ENCODE measurements at regions not wholly inside any gene's neighbourhood (a gene's known extent, or its start where the extent isn't known, plus 50 kb on each side); places are given as distances from the start of the nearest gene placed in this dataset.

- TF ChIP-seq CTCF (IDR thresholded peaks at IDR 0.05; ENCODE audit: low read depth, low read length) = no peak
- peak in 1 of 2 donors; percentile 4 for DNase-seq (ENCODE audit: low read depth in 2 of 2)
- no peak overlapping the region for H3K4me3 ChIP-seq (replicated peaks in 1 of 2; ENCODE audit: low read depth in 2 of 2, low read length in 2 of 2)
Measured at GRCh38 chr2:180630756-180631155, 349.6 kb upstream of the UBE2E3 start.

- no peak for TF ChIP-seq CTCF (IDR thresholded peaks at IDR 0.05; ENCODE audit: low read depth, low read length)
- DNase-seq (ENCODE audit: low read depth in 2 of 2) = peak; percentile 77 to 93
Measured at GRCh38 chr2:180625006-180625844, 355.2 kb upstream of the UBE2E3 start.

GRCh38 chr2:180621941-180622918 lies 358.2 kb upstream of the UBE2E3 start:
- TF ChIP-seq CTCF (IDR thresholded peaks at IDR 0.05; ENCODE audit: low read depth, low read length) = no peak
- peak; percentile 21 to 70 for DNase-seq (ENCODE audit: low read depth in 2 of 2)

More at GRCh38 chr2:180625006-180625844, 355.2 kb upstream of the UBE2E3 start:
- H3K4me3 ChIP-seq (replicated peaks in 1 of 2; ENCODE audit: low read depth in 2 of 2, low read length in 2 of 2) = no peak overlapping the region

GRCh38 chr2:180621366-180621765 lies 359.0 kb upstream of the UBE2E3 start:
- no peak for TF ChIP-seq CTCF (IDR thresholded peaks at IDR 0.05; ENCODE audit: low read depth, low read length)
- no peak for DNase-seq (ENCODE audit: low read depth in 2 of 2)
- H3K4me3 ChIP-seq (replicated peaks in 1 of 2; ENCODE audit: low read depth in 2 of 2, low read length in 2 of 2) = no peak overlapping the region

More at GRCh38 chr2:180621941-180622918, 358.2 kb upstream of the UBE2E3 start:
- H3K4me3 ChIP-seq (replicated peaks in 1 of 2; ENCODE audit: low read depth in 2 of 2, low read length in 2 of 2) = no peak overlapping the region

- TF ChIP-seq CTCF (IDR thresholded peaks at IDR 0.05; ENCODE audit: low read depth, low read length) = no peak
- peak; percentile 59 to 79 for DNase-seq (ENCODE audit: low read depth in 2 of 2)
- H3K4me3 ChIP-seq (replicated peaks in 1 of 2; ENCODE audit: low read depth in 2 of 2, low read length in 2 of 2) = no peak overlapping the region
Measured at GRCh38 chr2:180618570-180618969, 361.8 kb upstream of the UBE2E3 start.

GRCh38 chr2:180614776-180615175 lies 365.6 kb upstream of the UBE2E3 start:
- no peak for DNase-seq (ENCODE audit: low read depth in 2 of 2)
- TF ChIP-seq CTCF (IDR thresholded peaks at IDR 0.05; ENCODE audit: low read depth, low read length) = no peak
- H3K4me3 ChIP-seq (replicated peaks in 1 of 2; ENCODE audit: low read depth in 2 of 2, low read length in 2 of 2) = no peak overlapping the region

All from cardiac fibroblast (primary cell).